ENCODE measurements at regions not wholly inside any gene's neighbourhood (a gene's known extent, or its start where the extent isn't known, plus 50 kb on each side); places are given as distances from the start of the nearest gene placed in this dataset.

- DNase-seq: no peak
- H3K4me3 ChIP-seq: no peak overlapping the region
- no peaks in the 10 kb centered on the region for H3K4me1 ChIP-seq (replicated peaks in 1 of 2)
- H3K36me3 ChIP-seq (replicated peaks in 1 of 2): no peaks in the 10 kb centered on the region
- no peaks in the 10 kb centered on the region for H3K9me3 ChIP-seq (replicated peaks in 1 of 3)
- TF ChIP-seq, protein P1, sequence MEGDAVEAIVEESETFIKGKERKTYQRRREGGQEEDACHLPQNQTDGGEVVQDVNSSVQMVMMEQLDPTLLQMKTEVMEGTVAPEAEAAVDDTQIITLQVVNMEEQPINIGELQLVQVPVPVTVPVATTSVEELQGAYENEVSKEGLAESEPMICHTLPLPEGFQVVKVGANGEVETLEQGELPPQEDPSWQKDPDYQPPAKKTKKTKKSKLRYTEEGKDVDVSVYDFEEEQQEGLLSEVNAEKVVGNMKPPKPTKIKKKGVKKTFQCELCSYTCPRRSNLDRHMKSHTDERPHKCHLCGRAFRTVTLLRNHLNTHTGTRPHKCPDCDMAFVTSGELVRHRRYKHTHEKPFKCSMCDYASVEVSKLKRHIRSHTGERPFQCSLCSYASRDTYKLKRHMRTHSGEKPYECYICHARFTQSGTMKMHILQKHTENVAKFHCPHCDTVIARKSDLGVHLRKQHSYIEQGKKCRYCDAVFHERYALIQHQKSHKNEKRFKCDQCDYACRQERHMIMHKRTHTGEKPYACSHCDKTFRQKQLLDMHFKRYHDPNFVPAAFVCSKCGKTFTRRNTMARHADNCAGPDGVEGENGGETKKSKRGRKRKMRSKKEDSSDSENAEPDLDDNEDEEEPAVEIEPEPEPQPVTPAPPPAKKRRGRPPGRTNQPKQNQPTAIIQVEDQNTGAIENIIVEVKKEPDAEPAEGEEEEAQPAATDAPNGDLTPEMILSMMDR (IDR thresholded peaks at IDR 0.05): no peak
- no peak for TF ChIP-seq POLR2A (IDR thresholded peaks at IDR 0.05)
- H3K27me3 ChIP-seq: no peaks in the 10 kb centered on the region
- intact Hi-C loops (cut with DNase I): no loop called here
- H3K27ac ChIP-seq: no peak overlapping the region
- 50 to 63% (median 60%) methylated on average over 4 of the region's 4 CpGs for WGBS, 4 donors
Measured at GRCh38 chr3:80055306-80055705, 287.5 kb upstream of the ROBO1 start.

DNA sequence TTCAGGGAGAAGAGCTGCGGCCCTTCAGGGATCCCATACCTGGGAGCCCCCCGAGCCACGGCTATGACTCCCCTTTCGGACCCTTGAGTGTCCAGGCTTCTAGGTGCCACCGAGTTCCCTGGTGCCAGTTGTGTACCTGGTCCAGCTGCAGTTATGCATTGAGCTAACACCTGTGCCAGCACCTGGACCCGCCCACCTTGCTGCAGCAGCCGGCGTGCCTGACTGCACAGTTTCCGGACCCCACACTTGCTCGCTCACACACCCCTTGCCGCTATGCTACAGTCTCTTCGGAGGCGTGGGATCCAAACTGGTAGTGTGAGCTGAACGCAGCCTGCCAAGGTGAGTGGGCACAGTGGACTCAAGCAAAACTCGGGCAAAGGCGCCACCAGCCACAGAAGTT is 284.5 kb upstream of the ROBO1 start:
- Histone ChIP-seq H3K4me3 (no peak overlapping the region), H3K27me3 (no peaks in the 10 kb centered on the region), H3K36me3 (replicated peaks in 1 of 2) (no peaks in the 10 kb centered on the region), H3K9me3 (replicated peaks in 1 of 3) (no peaks in the 10 kb centered on the region), H3K4me1 (replicated peaks in 1 of 2) (no peaks in the 10 kb centered on the region), H3K27ac (no peak overlapping the region)
- DNase-seq: no peak
- no peak for TF ChIP-seq POLR2A (IDR thresholded peaks at IDR 0.05)
- TF ChIP-seq, protein P1 (IDR thresholded peaks at IDR 0.05): no peak
- intact Hi-C loops (cut with DNase I): no loop called here
- WGBS, 4 donors: 92 to 95% (median 93%) methylated on average over 6 to 16 of the region's 16 CpGs

DNA sequence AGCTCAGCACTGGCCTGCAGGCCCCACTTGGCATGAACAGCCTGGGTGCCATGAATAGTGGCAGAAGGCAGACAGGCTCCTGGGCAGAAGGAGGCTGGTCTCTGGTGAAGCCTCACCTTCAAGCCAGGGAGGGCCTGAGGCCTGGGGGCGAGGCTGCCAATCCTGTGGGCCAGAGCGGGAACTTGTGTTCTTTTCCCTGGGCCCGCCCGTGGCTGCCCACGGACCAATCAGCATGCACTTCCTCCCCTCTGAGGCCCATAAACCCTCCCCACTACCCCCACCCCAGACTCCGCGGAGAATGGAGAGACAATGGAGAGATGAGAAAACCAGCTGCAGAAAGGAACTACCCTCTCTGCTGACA is 283.8 kb upstream of the ROBO1 start:
- intact Hi-C loops (cut with DNase I): no loop called here
- no peak for TF ChIP-seq POLR2A (IDR thresholded peaks at IDR 0.05)
- WGBS, 4 donors: 94 to 96% (median 95%) methylated on average over 4 to 7 of the region's 7 CpGs

DNA sequence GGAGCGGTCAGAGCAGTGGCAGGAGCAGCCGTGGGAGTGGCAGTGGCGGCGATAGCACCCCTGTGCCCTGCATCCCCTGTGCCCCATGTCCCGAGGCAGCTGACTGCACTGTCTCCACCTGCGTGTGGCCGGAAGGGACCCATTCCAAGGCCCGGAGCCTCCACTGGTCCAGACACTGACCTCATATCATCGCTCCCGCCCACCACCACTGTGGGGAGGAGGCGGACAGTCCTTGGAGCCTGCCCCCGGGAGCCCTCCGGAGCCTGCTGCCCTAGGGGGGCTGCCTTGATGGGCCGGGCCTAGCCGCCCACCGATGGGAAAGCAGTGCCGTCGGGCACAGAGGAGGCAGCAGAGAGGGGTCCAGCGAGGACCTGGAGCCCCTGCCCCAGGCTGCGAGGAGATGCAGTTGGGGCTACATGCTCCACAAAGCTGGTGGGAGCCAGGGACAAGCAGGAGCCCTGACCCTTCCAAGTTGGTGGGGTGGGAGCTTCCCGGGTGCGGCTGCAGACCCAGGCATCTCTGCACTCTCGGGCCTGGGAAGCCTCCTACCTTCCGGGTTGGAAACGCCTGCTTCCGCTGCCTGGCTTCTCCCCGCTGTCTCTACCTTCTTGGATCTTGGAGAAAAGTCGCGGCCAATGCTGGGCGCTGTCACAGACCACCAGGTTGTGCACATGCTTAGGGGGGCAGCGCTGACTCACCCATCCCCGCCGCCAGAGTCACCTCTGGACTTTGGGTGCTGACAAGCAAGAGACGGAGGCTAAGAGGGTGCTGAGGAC is 283.2 kb upstream of the ROBO1 start:
- 82 to 95% (median 90%) methylated on average over 9 to 34 of the region's 34 CpGs for WGBS, 4 donors
- no peaks in the 10 kb centered on the region for H3K9me3 ChIP-seq (replicated peaks in 1 of 3)
- no peaks in the 10 kb centered on the region for H3K36me3 ChIP-seq (replicated peaks in 1 of 2)
- H3K4me1 ChIP-seq (replicated peaks in 1 of 2): no peaks in the 10 kb centered on the region
- intact Hi-C loops (cut with DNase I): no loop called here
- no peak overlapping the region for H3K27ac ChIP-seq
- H3K27me3 ChIP-seq: no peaks in the 10 kb centered on the region
- no peak for DNase-seq
- TF ChIP-seq, protein P1 (IDR thresholded peaks at IDR 0.05): no peak
- no peak for TF ChIP-seq POLR2A (IDR thresholded peaks at IDR 0.05)
- no peak overlapping the region for H3K4me3 ChIP-seq

More for the DNA sequence above, 283.8 kb upstream of the ROBO1 start:
- Histone ChIP-seq H3K36me3 (replicated peaks in 1 of 2) (no peaks in the 10 kb centered on the region), H3K4me3 (no peak overlapping the region), H3K9me3 (replicated peaks in 1 of 3) (no peaks in the 10 kb centered on the region), H3K27ac (no peak overlapping the region), H3K27me3 (no peaks in the 10 kb centered on the region), H3K4me1 (replicated peaks in 1 of 2) (no peaks in the 10 kb centered on the region)
- DNase-seq: no peak

GRCh38 chr3:80043226-80043625 is 275.4 kb upstream of the ROBO1 start:
- TF ChIP-seq, protein P1 (IDR thresholded peaks at IDR 0.05): no peak
- TF ChIP-seq POLR2A (IDR thresholded peaks at IDR 0.05): no peak
- Histone ChIP-seq H3K4me1 (replicated peaks in 1 of 2) (no peaks in the 10 kb centered on the region), H3K27me3 (no peaks in the 10 kb centered on the region), H3K4me3 (no peak overlapping the region), H3K36me3 (replicated peaks in 1 of 2) (no peaks in the 10 kb centered on the region), H3K9me3 (replicated peaks in 1 of 3) (no peaks in the 10 kb centered on the region), H3K27ac (no peak overlapping the region)
- intact Hi-C loops (cut with DNase I): no loop called here
- WGBS, 4 donors: 73 to 83% (median 78%) methylated on average over 4 of the region's 4 CpGs
- no peak for DNase-seq
